SK-N-SH treated with all-trans-retinoic acid at 6 μM for 48 hours (cell line): ENCODE measurements at regions not wholly inside any gene's neighbourhood (a gene's known extent, or its start where the extent isn't known, plus 50 kb on each side); places are given as distances from the start of the nearest gene placed in this dataset.

Source experiments
- ATAC-seq: fragments of 200-7000 bp; cut with Tn5 transposase; 3 replicates; pipeline ENCODE4 v1.9.1; 2020; ENCODE audit warnings: mild to moderate bottlenecking, moderate library complexity
- BACH2 ChIP-seq: fragments of 250-450 bp; sonication (Bioruptor Pico); IDR thresholded peaks from 2 replicates; pipeline ENCODE4 v1.9.0; 2021; ENCODE audit warnings: mild to moderate bottlenecking, borderline replicate concordance
- CREB5 ChIP-seq: fragments of 250-450 bp; sonication (Bioruptor Pico); IDR thresholded peaks from 2 replicates; pipeline ENCODE4 v1.5.1; 2020; ENCODE audit warnings: low read depth, mild to moderate bottlenecking, moderate library complexity
- CSDC2 ChIP-seq: fragments of 250-450 bp; sonication (Bioruptor Pico); IDR thresholded peaks from 2 replicates; pipeline ENCODE4 v1.5.0; 2020; ENCODE audit warnings: mild to moderate bottlenecking, moderate library complexity
- CSRNP3 ChIP-seq: fragments of 250-450 bp; sonication (Bioruptor Pico); IDR thresholded peaks from 2 replicates; pipeline ENCODE4 v1.5.1; 2021; ENCODE audit warnings: mild to moderate bottlenecking, moderate library complexity
- ESRRG ChIP-seq: fragments of 250-450 bp; sonication (Bioruptor Pico); IDR thresholded peaks from 2 replicates; pipeline ENCODE4 v1.6.1; 2021; ENCODE audit warnings: mild to moderate bottlenecking
- GLIS3 ChIP-seq: fragments of 250-450 bp; sonication (Bioruptor Pico); IDR thresholded peaks from 2 replicates; pipeline ENCODE4 v1.5.0; 2020; ENCODE audit warnings: mild to moderate bottlenecking, moderate library complexity
- ISL1 ChIP-seq: fragments of 250-450 bp; sonication (Bioruptor Pico); IDR thresholded peaks from 2 replicates; pipeline ENCODE4 v2.1.2; 2022; ENCODE audit warnings: mild to moderate bottlenecking, moderate library complexity
- OSR1 ChIP-seq: fragments of 250-450 bp; sonication (Bioruptor Pico); IDR thresholded peaks from 2 replicates; pipeline ENCODE4 v1.8.0; 2022; ENCODE audit warnings: moderate library complexity, mild to moderate bottlenecking, inconsistent platforms
- PATZ1 ChIP-seq: fragments of 250-450 bp; sonication (Bioruptor Pico); IDR thresholded peaks from 2 replicates; pipeline ENCODE4 v1.8.0; 2020; ENCODE audit warnings: mild to moderate bottlenecking, moderate library complexity, borderline replicate concordance
- POU6F1 ChIP-seq: fragments of 250-450 bp; sonication (Bioruptor Pico); IDR thresholded peaks from 2 replicates; pipeline ENCODE4 v1.8.0; 2021; ENCODE audit warnings: low read depth, mild to moderate bottlenecking, moderate library complexity, borderline replicate concordance
- PPARA ChIP-seq: fragments of 250-450 bp; sonication (Bioruptor Pico); IDR thresholded peaks from 2 replicates; pipeline ENCODE4 v1.5.0; 2020; ENCODE audit warnings: mild to moderate bottlenecking, borderline replicate concordance
- RARB ChIP-seq: fragments of 250-450 bp; sonication (Bioruptor Pico); IDR thresholded peaks from 2 replicates; pipeline ENCODE4 v1.8.0; 2021; ENCODE audit warnings: mild to moderate bottlenecking, moderate library complexity
- SNAI2 ChIP-seq: fragments of 250-450 bp; sonication (Bioruptor Pico); IDR thresholded peaks from 2 replicates; pipeline ENCODE4 v1.5.0; 2020; ENCODE audit warnings: mild to moderate bottlenecking, moderate library complexity
- TCF4 ChIP-seq: fragments of 250-450 bp; sonication (Bioruptor Pico); IDR thresholded peaks from 2 replicates; pipeline ENCODE4 v1.8.0; 2021; ENCODE audit warnings: mild to moderate bottlenecking, moderate library complexity, borderline replicate concordance
- TOX ChIP-seq: fragments of 250-450 bp; sonication (Bioruptor Pico); IDR thresholded peaks from 2 replicates; pipeline ENCODE4 v1.8.0; 2021; ENCODE audit warnings: mild to moderate bottlenecking, moderate library complexity, borderline replicate concordance
- TSHZ2 ChIP-seq: fragments of 250-450 bp; sonication (Bioruptor Pico); IDR thresholded peaks from 2 replicates; pipeline ENCODE4 v1.5.0; 2020; ENCODE audit warnings: mild to moderate bottlenecking, moderate library complexity
- ZC3H10 ChIP-seq: fragments of 250-450 bp; sonication (Bioruptor Pico); IDR thresholded peaks from 2 replicates; pipeline ENCODE4 v1.5.1; 2021; ENCODE audit warnings: mild to moderate bottlenecking, moderate library complexity
- ZFP3 ChIP-seq: fragments of 250-450 bp; sonication (Bioruptor Pico); IDR thresholded peaks from 2 replicates; pipeline ENCODE4 v1.5.0; 2020; ENCODE audit warnings: mild to moderate bottlenecking, moderate library complexity
- ZFP30 ChIP-seq: fragments of 450-650 bp; formaldehyde crosslinking; IDR thresholded peaks from 2 replicates; pipeline ENCODE4 v1.5.0; 2022; ENCODE audit warnings: mild to moderate bottlenecking, moderate library complexity
- ZNF565 ChIP-seq: fragments of 450-650 bp; formaldehyde crosslinking; conservative IDR thresholded peaks from 2 replicates; pipeline ENCODE4 v1.5.0; 2020; ENCODE audit warnings: low read depth, mild to moderate bottlenecking, moderate library complexity
- ZNF70 ChIP-seq: fragments of 450-650 bp; formaldehyde crosslinking; IDR thresholded peaks from 2 replicates; pipeline ENCODE4 v1.5.0; 2020; ENCODE audit warnings: mild to moderate bottlenecking, moderate library complexity

GRCh38 chr12:59929110-59929509 is 333.3 kb downstream of the SLC16A7 start:
- no peak for TF ChIP-seq ZNF70 (CRISPR knock-in tag)
- TF ChIP-seq POU6F1 = no peak
- TF ChIP-seq ZFP3 = no peak
- TF ChIP-seq TCF4 (CRISPR knock-in tag) = no peak
- no peak for TF ChIP-seq CSRNP3 (CRISPR knock-in tag)
- no peak for TF ChIP-seq CSDC2 (CRISPR knock-in tag)
- TF ChIP-seq ZNF565 = no peak
- no peak for TF ChIP-seq ZC3H10 (CRISPR knock-in tag)
- no peak for TF ChIP-seq BACH2 (CRISPR knock-in tag)
- TF ChIP-seq OSR1 (CRISPR knock-in tag) = no peak
- TF ChIP-seq TOX (CRISPR knock-in tag) = no peak
- no peak for TF ChIP-seq ZFP30 (CRISPR knock-in tag)
- no peak for TF ChIP-seq RARB (CRISPR knock-in tag)
- TF ChIP-seq SNAI2 (CRISPR knock-in tag) = no peak
- no peak for TF ChIP-seq TSHZ2 (CRISPR knock-in tag)
- TF ChIP-seq ISL1 = no peak
- TF ChIP-seq GLIS3 (CRISPR knock-in tag) = no peak
- TF ChIP-seq, all 23 proteins: peak for 0
- ATAC-seq = no peak

GRCh38 chr12:59934486-59934885 is 338.7 kb downstream of the SLC16A7 start:
- ATAC-seq = no peak
- TF ChIP-seq ESRRG (CRISPR knock-in tag) (no peak), ISL1 (no peak), RARB (CRISPR knock-in tag) (no peak), PPARA (CRISPR knock-in tag) (no peak), ZNF70 (CRISPR knock-in tag) (no peak), POU6F1 (no peak), PATZ1 (CRISPR knock-in tag) (no peak), OSR1 (CRISPR knock-in tag) (no peak), ZC3H10 (CRISPR knock-in tag) (no peak), ZFP3 (no peak)
- TF ChIP-seq, all 23 proteins: peak for 0

- no peak for ATAC-seq
- no peak for TF ChIP-seq ZNF70 (CRISPR knock-in tag)
Observed at GRCh38 chr12:59936534-59936933, 340.7 kb downstream of the SLC16A7 start.

- TF ChIP-seq TOX (CRISPR knock-in tag) = no peak
- TF ChIP-seq POU6F1 = no peak
- no peak for TF ChIP-seq CREB5 (CRISPR knock-in tag)
- TF ChIP-seq ZNF70 (CRISPR knock-in tag) = no peak
- no peak for TF ChIP-seq CSDC2 (CRISPR knock-in tag)
- no peak for TF ChIP-seq SNAI2 (CRISPR knock-in tag)
Observed at GRCh38 chr12:59937148-59937547, 341.3 kb downstream of the SLC16A7 start.

More at GRCh38 chr12:59937148-59937547, 341.3 kb downstream of the SLC16A7 start:
- ATAC-seq = no peak
